Central memory CD8-positive, alpha-beta T cell (primary cell): ENCODE measurements at regions not wholly inside any gene's neighbourhood (a gene's known extent, or its start where the extent isn't known, plus 50 kb on each side); places are given as distances from the start of the nearest gene placed in this dataset.
"Not testable (repeated sequence)": the region's sequence is repeated elsewhere in the genome, so short reads cannot be mapped to it uniquely, and the experiment has no call there.

ENCODE experiments used
- ATAC-seq: fragments of 150-1000 bp; cut with Tn5 transposase; replicated peaks from 2 replicates; pipeline ENCODE4 v1.10.0; 2022; ENCODE audit warnings: mild to moderate bottlenecking, moderate FRiP score, moderate number of reproducible peaks; ENCODE audit not compliant: poor library complexity, severe bottlenecking; ENCODE audit errors: extremely low read depth
- DNase-seq, 2 donors: peaks; one replicate each; pipeline ENCODE4 v3.0.0; 2021; ENCODE audit warnings: low spot score in 2 of 2
- H3K27ac Mint-ChIP-seq: one replicate; pipeline ENCODE4 v1.8.0; 2022; ENCODE audit warnings: low read depth, mild to moderate bottlenecking, moderate library complexity, mixed read lengths
- H3K27me3 Mint-ChIP-seq: one replicate; pipeline ENCODE4 v1.8.0; 2022; ENCODE audit warnings: mixed read lengths
- H3K36me3 Mint-ChIP-seq: one replicate; pipeline ENCODE4 v1.8.0; 2022; ENCODE audit warnings: mild to moderate bottlenecking, moderate library complexity, mixed read lengths; ENCODE audit not compliant: insufficient read depth
- H3K4me1 Mint-ChIP-seq: one replicate; pipeline ENCODE4 v1.8.0; 2022; ENCODE audit warnings: mixed read lengths
- H3K4me3 Mint-ChIP-seq: one replicate; pipeline ENCODE4 v1.8.0; 2022; ENCODE audit warnings: mild to moderate bottlenecking, moderate library complexity, mixed read lengths
- H3K9me3 Mint-ChIP-seq: one replicate; pipeline ENCODE4 v1.8.0; 2022; ENCODE audit warnings: mixed read lengths

GRCh38 chr6:15111576-15111975 lies 134.3 kb upstream of the JARID2 start:
- not testable (repeated sequence) for H3K36me3 Mint-ChIP-seq, H3K4me1 Mint-ChIP-seq, ATAC-seq, H3K27me3 Mint-ChIP-seq, DNase-seq, H3K9me3 Mint-ChIP-seq, H3K27ac Mint-ChIP-seq, H3K4me3 Mint-ChIP-seq

- Mint-ChIP-seq H3K36me3 (peaks cover 2% of the 10 kb centered on the region), H3K27ac (no peak overlapping the region), H3K4me1 (peaks cover 6% of the 10 kb centered on the region), H3K9me3 (no peaks in the 10 kb centered on the region), H3K27me3 (no peaks in the 10 kb centered on the region), H3K4me3 (no peak overlapping the region)
- ATAC-seq (no peak), DNase-seq (no peak)
Observed at GRCh38 chr6:15113587-15113986, 132.3 kb upstream of the JARID2 start.

- H3K27ac Mint-ChIP-seq = no peak overlapping the region
- DNase-seq = no peak
- no peaks in the 10 kb centered on the region for H3K9me3 Mint-ChIP-seq
- H3K27me3 Mint-ChIP-seq = no peaks in the 10 kb centered on the region
- H3K4me1 Mint-ChIP-seq = peaks cover 6% of the 10 kb centered on the region
- peaks cover 2% of the 10 kb centered on the region for H3K36me3 Mint-ChIP-seq
- no peak for ATAC-seq
- no peak overlapping the region for H3K4me3 Mint-ChIP-seq
Observed at GRCh38 chr6:15114061-15114460, 131.8 kb upstream of the JARID2 start.

- ATAC-seq = no peak
- Mint-ChIP-seq H3K27me3 (no peaks in the 10 kb centered on the region), H3K9me3 (no peaks in the 10 kb centered on the region), H3K36me3 (no peaks in the 10 kb centered on the region), H3K4me3 (no peak overlapping the region), H3K4me1 (no peaks in the 10 kb centered on the region), H3K27ac (no peak overlapping the region)
- no peak for DNase-seq
Observed at GRCh38 chr6:15116889-15117288, 129.0 kb upstream of the JARID2 start.

- no peak overlapping the region for H3K4me3 Mint-ChIP-seq
- peaks cover 1% of the 10 kb centered on the region for H3K36me3 Mint-ChIP-seq
- no peaks in the 10 kb centered on the region for H3K4me1 Mint-ChIP-seq
- H3K27ac Mint-ChIP-seq = no peak overlapping the region
- DNase-seq = no peak
- no peaks in the 10 kb centered on the region for H3K27me3 Mint-ChIP-seq
- ATAC-seq = no peak
- no peaks in the 10 kb centered on the region for H3K9me3 Mint-ChIP-seq
Observed at GRCh38 chr6:15121443-15121842, 124.4 kb upstream of the JARID2 start.

GRCh38 chr6:15121977-15122550 lies 123.8 kb upstream of the JARID2 start:
- DNase-seq = no peak
- no peaks in the 10 kb centered on the region for H3K4me1 Mint-ChIP-seq
- H3K27ac Mint-ChIP-seq = no peak overlapping the region
- peaks cover 1% of the 10 kb centered on the region for H3K36me3 Mint-ChIP-seq
- ATAC-seq = no peak
- H3K9me3 Mint-ChIP-seq = no peaks in the 10 kb centered on the region
- no peak overlapping the region for H3K4me3 Mint-ChIP-seq
- H3K27me3 Mint-ChIP-seq = no peaks in the 10 kb centered on the region

- no peak overlapping the region for H3K4me3 Mint-ChIP-seq
- H3K9me3 Mint-ChIP-seq = no peaks in the 10 kb centered on the region
- H3K27ac Mint-ChIP-seq = no peak overlapping the region
- H3K36me3 Mint-ChIP-seq = no peaks in the 10 kb centered on the region
- no peaks in the 10 kb centered on the region for H3K27me3 Mint-ChIP-seq
- no peaks in the 10 kb centered on the region for H3K4me1 Mint-ChIP-seq
- ATAC-seq (no peak), DNase-seq (no peak)
Observed at GRCh38 chr6:15129887-15130286, 116.0 kb upstream of the JARID2 start.

- Mint-ChIP-seq H3K27me3 (no peaks in the 10 kb centered on the region), H3K9me3 (no peaks in the 10 kb centered on the region), H3K36me3 (peaks cover 3% of the 10 kb centered on the region), H3K4me3 (no peak overlapping the region), H3K27ac (no peak overlapping the region), H3K4me1 (no peaks in the 10 kb centered on the region)
- ATAC-seq = no peak
- no peak for DNase-seq
Observed at GRCh38 chr6:15131234-15131633, 114.6 kb upstream of the JARID2 start.

- ATAC-seq (no peak), DNase-seq (no peak)
- Mint-ChIP-seq H3K4me3 (no peak overlapping the region), H3K4me1 (no peaks in the 10 kb centered on the region), H3K27me3 (no peaks in the 10 kb centered on the region), H3K9me3 (no peaks in the 10 kb centered on the region), H3K27ac (no peak overlapping the region), H3K36me3 (peaks cover 3% of the 10 kb centered on the region)
Observed at GRCh38 chr6:15131651-15132061, 114.2 kb upstream of the JARID2 start.

GRCh38 chr6:15132167-15132566 lies 113.7 kb upstream of the JARID2 start:
- no peak for ATAC-seq
- Mint-ChIP-seq H3K9me3 (no peaks in the 10 kb centered on the region), H3K4me3 (no peak overlapping the region), H3K36me3 (peaks cover 3% of the 10 kb centered on the region), H3K27ac (no peak overlapping the region), H3K27me3 (no peaks in the 10 kb centered on the region), H3K4me1 (no peaks in the 10 kb centered on the region)
- no peak for DNase-seq

- H3K4me3 Mint-ChIP-seq = no peak overlapping the region
- peaks cover 3% of the 10 kb centered on the region for H3K36me3 Mint-ChIP-seq
- no peaks in the 10 kb centered on the region for H3K4me1 Mint-ChIP-seq
- H3K27ac Mint-ChIP-seq = no peak overlapping the region
- no peak for DNase-seq
- no peaks in the 10 kb centered on the region for H3K27me3 Mint-ChIP-seq
- no peak for ATAC-seq
- H3K9me3 Mint-ChIP-seq = no peaks in the 10 kb centered on the region
Observed at GRCh38 chr6:15132854-15133670, 112.8 kb upstream of the JARID2 start.

GRCh38 chr6:15137086-15137485 lies 108.8 kb upstream of the JARID2 start:
- no peak for DNase-seq
- H3K9me3 Mint-ChIP-seq = no peaks in the 10 kb centered on the region
- no peak for ATAC-seq
- no peaks in the 10 kb centered on the region for H3K27me3 Mint-ChIP-seq
- H3K4me3 Mint-ChIP-seq = no peak overlapping the region
- peaks cover 3% of the 10 kb centered on the region for H3K36me3 Mint-ChIP-seq
- no peaks in the 10 kb centered on the region for H3K4me1 Mint-ChIP-seq
- H3K27ac Mint-ChIP-seq = no peak overlapping the region

GRCh38 chr6:15143086-15143485 lies 102.8 kb upstream of the JARID2 start:
- H3K36me3 Mint-ChIP-seq = no peaks in the 10 kb centered on the region
- no peaks in the 10 kb centered on the region for H3K4me1 Mint-ChIP-seq
- H3K27ac Mint-ChIP-seq = no peak overlapping the region
- DNase-seq = no peak
- ATAC-seq = no peak
- H3K9me3 Mint-ChIP-seq = no peaks in the 10 kb centered on the region
- peaks cover 22% of the 10 kb centered on the region for H3K27me3 Mint-ChIP-seq
- no peak overlapping the region for H3K4me3 Mint-ChIP-seq
